ENCODE measurements at regions not wholly inside any gene's neighbourhood (a gene's known extent, or its start where the extent isn't known, plus 50 kb on each side); places are given as distances from the start of the nearest gene placed in this dataset.
"Not testable (repeated sequence)": the region's sequence is repeated elsewhere in the genome, so short reads cannot be mapped to it uniquely, and the experiment has no call there.

- DNase-seq, result no peak
Observed at GRCh38 chr6:22751223-22751622, 181.9 kb downstream of the HDGFL1 start.

- no peak for DNase-seq
Observed at GRCh38 chr6:22752522-22752921, 183.2 kb downstream of the HDGFL1 start.

- DNase-seq, result peak; percentile 42
Observed at GRCh38 chr6:22754061-22754460, 184.7 kb downstream of the HDGFL1 start.

- no peak for DNase-seq
Observed at GRCh38 chr6:22755605-22756004, 186.2 kb downstream of the HDGFL1 start.

GRCh38 chr6:22756365-22756764 lies 187.0 kb downstream of the HDGFL1 start:
- peak; percentile 72 for DNase-seq

GRCh38 chr6:22764496-22764895 lies 195.1 kb downstream of the HDGFL1 start:
- peak; percentile 12 for DNase-seq

- DNase-seq, result peak; percentile 37
Observed at GRCh38 chr6:22765015-22765414, 195.6 kb downstream of the HDGFL1 start.

GRCh38 chr6:22766979-22767378 lies 197.6 kb downstream of the HDGFL1 start:
- DNase-seq, result peak; percentile 25

GRCh38 chr6:22770054-22770453 lies 200.7 kb downstream of the HDGFL1 start:
- no peak for DNase-seq

GRCh38 chr6:22774129-22774528 lies 204.8 kb downstream of the HDGFL1 start:
- DNase-seq, result no peak

GRCh38 chr6:22778438-22778837 lies 209.1 kb downstream of the HDGFL1 start:
- not testable (repeated sequence) for DNase-seq

GRCh38 chr6:22779062-22779461 lies 209.7 kb downstream of the HDGFL1 start:
- no peak for DNase-seq

GRCh38 chr6:22783931-22784330 lies 214.6 kb downstream of the HDGFL1 start:
- no peak for DNase-seq

- DNase-seq, result peak; percentile 76
Observed at GRCh38 chr6:22784601-22785410, 215.4 kb downstream of the HDGFL1 start.

- no peak for DNase-seq
Observed at GRCh38 chr6:22788038-22788437, 218.7 kb downstream of the HDGFL1 start.

- no peak for DNase-seq
Observed at GRCh38 chr6:22789315-22789714, 219.9 kb downstream of the HDGFL1 start.

- no peak for DNase-seq
Observed at GRCh38 chr6:22794844-22795243, 225.5 kb downstream of the HDGFL1 start.

GRCh38 chr6:22800451-22800850 lies 231.1 kb downstream of the HDGFL1 start:
- no peak for DNase-seq

- DNase-seq, result no peak
Observed at GRCh38 chr6:22801831-22802230, 232.5 kb downstream of the HDGFL1 start.

- no peak for DNase-seq
Observed at GRCh38 chr6:22804620-22805261, 235.4 kb downstream of the HDGFL1 start.

GRCh38 chr6:22807261-22807660 lies 237.9 kb downstream of the HDGFL1 start:
- DNase-seq, result no peak

- no peak for DNase-seq
Observed at GRCh38 chr6:22807818-22808217, 238.5 kb downstream of the HDGFL1 start.

GRCh38 chr6:22808466-22808865 lies 239.1 kb downstream of the HDGFL1 start:
- no peak for DNase-seq

- DNase-seq, result no peak
Observed at GRCh38 chr6:22809370-22809769, 240.0 kb downstream of the HDGFL1 start.
